HG03520 (cell line): ENCODE measurements at regions not wholly inside any gene's neighbourhood (a gene's known extent, or its start where the extent isn't known, plus 50 kb on each side); places are given as distances from the start of the nearest gene placed in this dataset.

Source experiments
- ATAC-seq: cut with Tn5 transposase; IDR thresholded peaks from one replicate; pipeline ENCODE4 v1.9.1; 2021; ENCODE audit warnings: mild to moderate bottlenecking, moderate library complexity; ENCODE audit not compliant: unreplicated experiment

DNA sequence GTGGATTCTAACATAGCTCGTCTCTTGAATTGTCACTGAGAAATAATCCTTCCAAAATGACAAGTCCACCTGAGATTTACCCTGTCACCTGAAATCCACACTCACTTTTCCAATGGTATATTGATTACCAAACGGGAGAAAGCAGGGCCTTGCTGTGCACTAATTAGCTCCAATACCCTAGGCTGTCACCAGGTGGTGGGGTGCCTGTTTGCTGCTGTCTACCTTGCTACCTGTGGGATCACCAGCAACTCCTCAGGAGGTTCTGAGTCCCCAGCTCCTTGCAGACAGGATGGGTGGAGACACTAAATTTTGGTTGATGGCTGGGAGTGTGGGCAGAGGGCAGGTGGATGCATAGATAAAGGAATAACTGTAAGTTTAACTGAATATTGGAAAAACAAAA is 237.2 kb upstream of the ZNF32 start:
- ATAC-seq = no peak

DNA sequence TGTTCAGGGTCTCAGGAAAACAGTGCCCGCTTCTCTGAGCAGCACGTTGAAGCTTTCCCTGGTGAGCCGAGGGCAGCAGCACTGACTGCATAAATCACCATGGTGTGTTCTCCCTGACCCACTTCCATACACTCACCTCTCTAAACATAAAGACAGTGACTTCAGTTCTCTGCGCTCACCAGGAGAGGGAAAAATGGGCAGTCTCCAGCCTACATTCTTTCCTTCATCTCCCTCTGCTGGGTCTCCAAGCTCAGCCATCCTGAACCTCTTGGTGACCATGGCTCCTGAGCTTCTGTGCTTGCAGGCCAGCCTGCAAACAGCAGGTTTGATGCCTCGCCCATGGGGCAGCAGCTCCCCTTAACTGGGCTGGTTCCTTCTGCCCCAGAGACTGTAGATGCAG is 236.6 kb upstream of the ZNF32 start:
- no peak for ATAC-seq

DNA sequence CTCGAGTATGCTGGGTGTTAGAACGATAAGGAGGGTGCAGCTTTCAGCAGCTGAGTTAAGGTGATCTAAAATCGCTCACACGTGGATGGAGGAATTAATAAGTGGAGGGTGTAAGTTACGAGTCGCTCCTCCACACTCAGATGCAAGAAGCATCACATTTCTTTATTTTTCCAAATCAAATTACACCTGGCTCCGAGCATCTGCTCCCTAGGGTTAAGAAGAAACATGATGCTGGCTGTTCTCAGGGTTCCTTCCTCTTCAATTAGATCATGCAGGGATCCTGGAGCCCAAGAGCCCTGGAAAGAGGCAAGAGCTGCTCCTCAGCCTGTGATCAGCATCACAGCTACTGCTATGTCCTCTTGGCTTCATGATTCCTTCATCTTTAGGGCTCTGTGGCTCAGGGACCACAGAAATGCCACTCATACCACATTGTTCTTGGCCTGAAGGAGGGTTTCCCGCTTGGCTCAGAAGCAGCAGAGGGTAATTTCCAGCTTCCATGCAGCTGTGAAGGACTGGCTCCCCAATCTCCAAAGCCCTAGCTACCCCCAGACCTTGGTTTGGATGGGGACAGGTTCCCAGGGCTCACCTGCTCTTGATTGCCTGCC is 235.9 kb upstream of the ZNF32 start:
- ATAC-seq = no peak

DNA sequence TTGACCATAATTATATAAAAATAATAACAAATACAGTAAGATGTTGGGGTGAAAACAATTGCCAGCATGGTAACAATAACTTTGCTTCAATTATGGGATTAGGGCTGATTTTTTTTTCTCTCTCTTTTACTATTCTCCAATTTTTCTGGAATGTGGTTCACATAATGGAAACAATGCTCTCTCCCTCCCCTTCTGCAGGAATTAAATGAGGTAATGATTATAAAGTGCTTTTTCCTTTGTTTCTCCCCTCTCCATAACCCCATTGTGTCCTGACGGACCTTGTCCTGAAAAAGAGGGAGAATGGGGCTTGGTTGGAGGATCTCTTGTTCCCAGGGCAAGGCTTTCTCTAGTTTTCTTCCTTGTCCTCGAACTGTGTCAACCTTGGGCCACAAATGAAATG is 234.0 kb upstream of the ZNF32 start:
- no peak for ATAC-seq

DNA sequence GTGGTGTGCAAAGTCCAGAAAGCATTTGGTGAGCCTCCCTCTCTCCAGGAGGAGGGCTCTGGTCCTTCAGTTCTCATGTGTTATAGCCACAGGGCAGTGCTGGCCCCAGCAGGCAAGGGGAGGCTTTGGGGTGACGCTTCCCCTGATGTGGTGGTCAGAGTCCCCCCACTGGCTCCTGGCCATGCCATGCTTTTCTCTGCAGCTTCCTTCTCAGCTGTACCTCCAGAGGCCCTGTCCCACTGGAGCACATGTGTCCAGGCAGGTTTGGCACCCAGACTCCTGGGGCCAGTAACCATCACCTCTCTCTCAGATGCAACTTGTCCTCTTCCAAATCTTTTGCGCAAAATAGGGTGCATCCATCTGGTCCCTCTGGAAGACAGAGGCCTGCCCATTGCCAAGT is 233.0 kb upstream of the ZNF32 start:
- ATAC-seq = no peak

DNA sequence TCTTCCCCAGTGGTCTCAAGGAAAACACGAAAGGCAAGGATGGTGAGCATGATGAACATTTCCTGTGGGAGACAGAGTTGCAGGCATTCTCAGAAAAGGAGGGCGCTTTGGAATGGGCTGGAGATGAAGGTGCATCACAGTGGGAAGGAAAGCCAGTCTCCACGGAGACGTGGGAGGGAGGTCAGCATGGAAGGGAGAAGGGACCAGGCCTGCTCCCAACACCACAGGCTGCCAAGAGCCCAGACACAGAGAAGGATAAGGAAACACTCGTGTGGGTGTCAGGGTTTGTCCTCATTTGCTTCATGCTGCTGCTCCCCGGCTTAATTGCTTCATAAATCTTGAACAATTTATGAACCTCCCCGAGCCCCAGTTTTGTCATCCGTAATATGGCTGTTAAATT is 231.5 kb upstream of the ZNF32 start:
- ATAC-seq = no peak

DNA sequence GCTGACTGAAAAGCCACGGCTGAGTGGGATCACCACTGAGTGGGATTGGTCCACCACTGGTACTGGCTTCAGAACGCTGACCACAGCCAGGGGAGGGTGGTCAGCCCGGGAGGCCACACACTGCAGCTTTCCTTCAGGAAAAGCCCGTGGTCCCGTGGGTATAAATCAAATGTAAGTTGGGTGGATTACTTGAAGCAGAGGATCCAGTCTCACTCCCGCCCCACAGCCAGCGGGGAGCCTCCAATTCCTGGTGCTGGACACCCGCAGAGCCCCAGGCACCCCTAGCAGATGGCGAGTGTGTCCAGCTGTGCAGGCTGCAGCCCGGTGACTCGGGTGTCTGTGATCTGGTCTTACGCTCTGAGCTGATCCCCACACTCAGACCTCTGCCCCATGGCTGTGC is 231.1 kb upstream of the ZNF32 start:
- no peak for ATAC-seq

DNA sequence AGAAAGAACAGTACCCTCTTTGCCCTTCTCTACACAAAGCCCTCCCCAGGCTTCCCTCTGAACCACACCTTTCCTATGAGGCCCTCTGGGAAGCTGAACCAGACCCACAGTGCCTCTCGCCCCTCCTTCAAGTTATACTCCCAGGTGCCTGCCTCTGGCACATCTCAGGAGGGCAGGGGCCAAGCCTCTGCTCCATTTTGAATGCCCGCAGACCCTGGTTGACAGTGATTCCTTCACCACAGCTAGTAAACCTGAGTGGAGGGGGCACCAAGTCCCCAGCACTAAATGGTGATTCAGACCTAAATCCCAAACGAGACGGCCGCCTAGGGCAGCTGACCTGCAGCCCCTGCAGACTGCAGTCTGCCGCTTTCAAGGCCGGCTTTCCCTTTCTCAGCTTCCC is 230.5 kb upstream of the ZNF32 start:
- ATAC-seq = no peak

DNA sequence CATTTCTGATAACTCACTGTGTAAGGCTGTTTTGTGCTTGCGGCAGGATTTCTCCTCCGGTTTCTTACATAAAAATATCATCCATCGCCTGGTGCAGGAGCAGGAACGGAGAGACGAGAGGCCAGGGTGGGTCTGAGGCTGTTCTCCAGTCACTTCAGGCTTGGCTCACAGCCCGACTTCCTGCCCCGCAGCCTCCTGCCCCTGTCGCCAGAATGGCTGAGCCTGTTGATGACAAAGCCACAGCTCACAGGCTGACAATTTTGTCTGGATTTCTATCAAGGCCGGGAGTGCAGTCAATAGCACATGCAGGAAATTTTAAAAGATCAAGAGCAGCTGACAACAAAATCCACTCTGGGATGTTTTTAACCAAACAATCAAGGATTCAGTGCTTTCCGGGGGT is 229.7 kb upstream of the ZNF32 start:
- ATAC-seq = no peak

DNA sequence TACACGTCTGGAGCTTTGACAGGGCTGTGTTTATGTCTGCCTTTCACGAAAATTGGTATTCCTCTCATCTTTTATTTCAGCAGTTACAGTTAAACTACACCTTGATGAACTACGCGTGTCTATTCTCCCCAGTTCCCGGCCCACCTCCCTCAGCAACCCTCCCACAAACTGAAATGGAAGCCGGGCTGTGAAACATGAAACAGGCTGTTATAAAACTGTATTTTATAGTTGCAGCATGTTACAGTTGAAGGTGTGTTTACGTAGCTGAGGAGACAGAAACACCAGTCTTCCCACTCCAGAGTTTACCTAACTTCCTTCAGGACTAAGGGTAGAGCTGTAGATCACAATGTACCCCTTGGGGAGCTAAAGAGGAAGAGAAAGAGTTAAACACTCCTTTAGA is 228.3 kb upstream of the ZNF32 start:
- no peak for ATAC-seq

DNA sequence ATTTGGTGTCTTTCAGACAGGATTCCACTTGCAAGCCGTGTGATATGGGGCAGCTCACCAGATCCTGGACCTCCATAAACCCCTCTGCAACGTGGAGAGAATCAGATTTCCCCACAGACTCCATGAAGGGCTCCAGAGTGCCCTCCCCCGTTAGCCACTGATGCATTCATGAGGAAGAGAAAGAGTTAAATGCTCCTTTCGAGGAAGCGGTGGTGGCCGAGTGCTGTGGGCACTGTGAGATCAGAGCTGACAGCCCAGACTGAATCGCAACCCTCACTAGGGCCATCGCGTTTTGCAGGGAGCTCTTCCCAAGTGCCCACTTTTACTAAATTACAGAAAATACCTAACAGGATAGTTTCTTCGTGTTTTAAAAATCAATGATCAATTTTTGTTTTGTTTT is 226.3 kb upstream of the ZNF32 start:
- ATAC-seq = no peak

DNA sequence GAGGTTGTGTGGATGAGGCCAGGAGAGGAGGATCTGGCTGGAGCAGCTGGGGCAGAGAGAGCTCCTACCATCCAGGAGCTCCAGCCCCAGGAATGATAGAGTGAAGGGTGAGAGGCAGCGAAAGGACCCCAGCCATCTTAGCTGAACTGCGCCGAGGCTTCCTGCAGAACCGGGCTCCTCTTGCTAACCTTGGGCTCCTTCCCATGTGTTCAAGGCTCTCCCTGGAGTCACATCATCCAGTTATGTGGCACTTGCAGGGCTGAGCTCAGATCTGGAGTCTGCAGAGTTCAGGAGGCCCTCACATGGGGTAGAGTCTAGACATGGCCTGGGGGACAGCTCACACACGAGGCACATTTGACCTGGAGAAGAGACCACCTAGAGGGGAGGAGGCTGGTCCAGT is 225.0 kb upstream of the ZNF32 start:
- no peak for ATAC-seq

DNA sequence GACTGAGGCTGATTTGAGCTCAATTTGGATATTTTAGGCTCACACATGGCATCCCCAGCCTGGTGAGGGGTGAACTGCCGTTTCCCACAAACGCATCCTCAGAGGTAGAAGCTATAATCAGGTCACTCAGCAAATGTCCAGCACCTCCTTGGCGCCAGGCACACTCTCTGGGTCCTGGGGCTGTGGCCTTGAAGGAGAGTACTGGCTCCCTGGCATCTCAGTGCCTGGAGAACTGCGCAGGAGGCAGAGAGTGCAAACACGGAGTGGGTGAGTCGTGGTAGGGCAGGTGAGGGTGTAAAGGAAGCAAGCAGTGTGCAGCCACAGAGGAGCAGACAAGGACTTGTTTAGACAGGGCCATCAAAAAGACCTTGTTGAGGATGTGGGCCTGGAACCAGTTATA is 224.0 kb upstream of the ZNF32 start:
- no peak for ATAC-seq

DNA sequence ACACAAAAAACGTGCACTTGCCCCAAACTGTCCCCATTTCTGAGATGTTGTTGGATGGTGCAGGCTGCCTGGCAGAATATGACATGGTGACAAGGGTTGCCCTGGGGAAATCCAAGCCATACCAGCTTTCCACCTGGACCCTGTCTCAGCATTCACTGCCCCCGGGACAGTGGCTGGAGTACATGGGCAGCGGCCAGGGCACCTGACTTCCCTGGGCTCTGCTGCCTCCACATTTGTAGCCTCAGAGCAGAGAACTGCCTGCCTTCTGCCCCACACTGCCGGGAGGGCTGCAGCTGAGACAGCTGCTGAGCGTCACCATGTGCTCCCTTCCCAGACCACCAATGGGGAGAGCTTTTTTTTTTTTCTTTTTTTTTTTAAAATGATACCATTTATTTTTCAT is 222.9 kb upstream of the ZNF32 start:
- ATAC-seq = no peak

DNA sequence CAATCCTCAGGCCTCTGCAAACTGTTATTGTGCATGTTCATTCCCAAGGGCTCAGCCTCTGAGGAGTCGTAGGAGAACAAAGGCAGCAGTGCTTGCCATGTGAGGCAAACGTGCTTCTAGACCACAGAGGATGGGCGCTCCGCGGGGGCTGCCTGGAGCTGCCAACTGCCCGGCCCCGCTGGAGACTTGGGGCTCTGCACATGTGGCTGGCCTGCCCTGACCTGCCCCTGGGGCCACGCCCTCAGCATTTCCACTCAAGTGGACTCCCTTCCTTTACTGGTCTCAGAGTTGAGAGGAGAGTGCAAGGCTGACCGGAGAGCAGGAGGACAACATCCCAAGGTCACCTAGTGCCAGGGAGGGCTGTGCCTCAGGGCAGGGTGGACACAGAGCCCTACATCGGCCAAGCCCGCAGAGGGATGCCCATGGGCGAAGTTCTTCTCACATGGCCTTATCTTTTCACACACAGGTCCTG is 222.3 kb upstream of the ZNF32 start:
- ATAC-seq = no peak

DNA sequence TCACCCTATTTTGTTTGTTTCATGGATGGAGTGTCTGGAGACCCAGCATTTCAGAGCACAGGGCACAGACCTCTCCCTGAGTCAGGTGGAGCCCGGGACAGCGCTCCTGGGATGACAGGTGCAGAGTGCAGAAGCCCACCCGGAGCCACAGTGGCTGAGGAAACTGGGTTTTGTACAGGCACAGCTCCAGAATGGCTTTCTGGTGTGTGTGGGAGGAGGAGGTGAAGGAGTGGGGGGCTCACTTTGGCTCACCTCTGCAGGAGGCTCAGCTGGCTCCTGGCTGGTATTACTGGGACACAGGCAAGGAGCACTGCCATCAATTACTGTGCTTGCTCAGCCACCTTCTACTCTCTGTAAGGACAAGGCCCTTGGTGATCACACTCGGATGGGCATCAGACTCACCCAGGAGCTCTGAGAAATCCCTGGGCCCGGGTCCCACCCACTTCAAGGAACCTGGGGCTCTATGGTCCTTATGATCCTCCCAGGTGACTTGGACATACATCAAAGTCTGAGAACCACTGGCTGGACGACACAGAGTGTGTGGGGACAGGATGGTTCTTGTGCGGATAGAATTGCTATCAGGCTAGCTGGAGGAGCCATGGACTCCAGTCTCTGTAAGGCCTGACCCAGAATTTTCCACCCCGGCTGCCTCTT is 221.1 kb upstream of the ZNF32 start:
- no peak for ATAC-seq

DNA sequence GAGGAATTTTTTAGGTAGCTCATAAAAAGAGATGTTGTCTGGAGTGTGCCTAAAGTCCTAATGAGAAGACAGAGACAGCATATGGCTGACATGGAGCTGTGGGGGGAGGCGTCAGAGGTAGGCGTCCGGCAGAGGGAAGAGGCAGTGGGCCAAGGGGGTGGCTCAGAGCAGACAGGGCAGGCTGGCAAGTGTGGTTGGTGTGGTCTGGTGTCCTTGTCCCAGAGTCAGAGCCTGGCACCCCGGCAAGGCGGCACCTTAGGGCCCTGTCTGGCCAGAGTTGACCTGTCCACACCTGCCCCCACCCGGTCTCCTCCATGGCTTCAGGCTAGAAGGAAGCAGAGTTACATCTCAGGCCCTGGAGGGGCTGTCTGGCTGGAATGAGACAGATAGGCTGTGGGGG is 220.3 kb upstream of the ZNF32 start:
- no peak for ATAC-seq

DNA sequence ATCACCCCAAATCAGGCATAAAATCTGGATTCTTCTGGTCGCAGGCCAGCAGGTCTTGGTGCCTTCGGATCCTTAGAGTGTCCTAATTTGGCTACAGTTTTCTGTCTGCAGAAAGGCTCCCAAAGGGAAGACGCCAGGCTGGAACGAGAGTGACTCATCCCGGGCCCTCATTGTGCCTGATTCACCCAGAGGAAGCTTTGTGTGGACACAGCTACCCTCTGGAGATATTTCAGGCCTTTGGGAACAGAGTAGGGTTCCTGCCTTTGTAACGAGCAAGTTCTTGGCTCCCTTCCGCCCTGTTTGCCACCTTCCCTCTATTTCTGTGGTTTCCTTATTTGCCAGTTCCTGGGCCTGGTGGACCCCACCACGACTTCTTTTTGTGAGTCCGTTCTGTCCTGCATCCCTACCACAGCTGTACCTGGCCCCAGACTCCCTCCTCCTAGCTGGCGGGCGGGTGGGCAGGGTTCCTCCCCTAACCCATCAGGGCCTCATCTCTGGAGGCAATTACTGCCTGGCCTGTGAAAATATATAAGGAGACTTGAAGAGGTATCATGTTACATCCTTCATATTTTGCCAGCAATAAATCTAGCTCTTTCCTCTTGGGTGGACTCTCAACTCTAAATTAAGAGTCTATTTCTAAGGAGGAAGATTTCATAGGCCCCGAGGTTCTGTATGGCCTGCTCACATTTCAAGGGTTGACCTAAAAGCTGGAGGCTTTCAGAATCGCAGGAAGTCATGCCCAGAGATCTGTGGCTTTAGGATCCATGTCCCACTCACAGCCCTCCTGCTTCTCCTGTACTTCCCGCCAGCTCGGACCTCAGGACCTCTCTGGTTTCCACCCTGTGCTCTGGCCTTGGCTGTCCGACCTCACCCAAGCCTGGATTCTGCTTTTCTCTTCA is 219.2 kb upstream of the ZNF32 start:
- ATAC-seq = no peak

DNA sequence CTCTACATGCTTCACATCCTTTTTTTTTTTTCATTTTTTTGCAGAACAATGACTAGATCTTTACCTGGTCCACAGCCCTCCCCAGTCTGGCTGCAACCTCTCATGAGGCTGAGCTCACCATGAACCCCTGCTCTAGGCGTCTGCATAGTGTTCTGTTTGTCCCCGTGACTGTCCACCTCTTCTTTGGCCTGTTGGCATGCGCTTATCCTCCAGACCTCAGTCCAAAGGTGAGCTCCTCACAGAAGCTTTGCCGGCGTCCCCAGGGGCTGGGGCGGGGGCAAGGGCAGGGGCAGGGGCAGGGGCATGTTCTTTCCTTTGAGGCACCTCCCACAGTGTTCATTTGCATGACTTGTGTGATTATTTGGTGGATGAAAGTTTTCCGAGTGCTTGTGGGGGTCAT is 218.4 kb upstream of the ZNF32 start:
- no peak for ATAC-seq

DNA sequence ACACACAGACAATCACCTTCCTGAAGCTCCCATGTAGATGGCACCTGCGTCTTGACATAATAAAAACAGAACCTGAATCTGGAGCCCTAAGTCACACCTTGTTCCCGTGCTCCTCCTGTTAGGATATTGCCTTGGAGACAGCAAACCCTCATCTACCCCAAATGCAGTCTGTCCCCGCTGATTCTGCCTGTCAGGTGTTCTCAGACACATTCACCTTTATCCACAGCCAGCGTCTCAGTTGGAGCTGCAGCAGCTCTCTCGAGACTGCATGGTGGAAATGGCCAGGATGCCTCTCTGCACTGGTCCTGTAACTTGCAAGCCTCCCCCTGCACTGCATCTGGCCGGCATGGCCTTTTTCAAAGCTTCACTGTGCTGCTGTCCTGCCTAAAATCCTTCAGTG is 218.0 kb upstream of the ZNF32 start:
- ATAC-seq = no peak

DNA sequence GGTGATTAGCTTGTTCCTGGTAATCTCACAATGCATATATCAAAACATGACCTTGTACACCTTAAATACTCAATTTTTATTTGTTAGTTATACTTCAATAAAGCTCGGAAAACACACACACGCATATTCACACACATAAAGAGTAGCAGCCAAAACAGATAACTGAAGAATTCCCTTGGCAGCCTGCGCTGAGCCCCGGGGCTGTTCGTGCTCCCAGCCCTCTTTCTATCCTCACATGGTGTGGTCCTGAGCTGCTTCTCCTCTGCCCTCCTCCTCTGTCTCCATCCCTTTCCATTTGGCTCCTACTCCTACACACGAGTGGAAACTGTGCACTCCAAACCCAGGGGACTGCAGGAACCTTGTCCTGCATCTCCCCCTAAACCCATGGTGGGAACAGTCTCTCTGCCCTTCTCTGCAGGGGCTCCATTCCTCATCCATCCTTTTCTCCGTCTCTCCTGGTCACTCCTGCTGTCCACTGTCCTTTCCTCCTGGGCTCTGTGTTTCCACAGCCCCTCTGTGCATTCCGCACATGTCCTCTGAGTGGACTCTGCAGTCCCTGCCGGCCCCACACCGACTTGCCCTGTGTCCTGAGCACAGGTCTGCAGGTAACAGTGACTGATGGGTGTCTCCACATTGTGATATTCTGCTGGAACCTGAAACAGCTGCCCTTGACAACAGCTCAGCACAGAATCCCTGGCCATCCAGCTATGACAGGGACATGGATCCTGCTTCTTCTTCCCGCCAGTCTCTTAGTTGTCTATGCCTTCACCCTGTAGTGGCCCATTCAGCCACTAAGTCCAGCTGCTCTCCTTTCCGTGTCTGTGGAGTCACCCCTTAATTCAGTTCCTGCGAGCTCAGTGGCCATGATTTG is 216.8 kb upstream of the ZNF32 start:
- no peak for ATAC-seq
